NT2/D1 (cell line): ENCODE measurements at regions not wholly inside any gene's neighbourhood (a gene's known extent, or its start where the extent isn't known, plus 50 kb on each side); places are given as distances from the start of the nearest gene placed in this dataset.

ENCODE experiments used
- DNase-seq: peaks from one replicate; pipeline ENCODE4 v3.0.0-alpha.2; 2011; ENCODE audit warnings: low read depth, low spot score
- H3K27me3 ChIP-seq: 2 replicates; pipeline ENCODE4 v1.6.0; 2011; ENCODE audit warnings: mild to moderate bottlenecking; ENCODE audit not compliant: insufficient read length, insufficient read depth
- H3K36me3 ChIP-seq: 2 replicates; pipeline ENCODE4 v1.6.1; 2011; ENCODE audit warnings: mild to moderate bottlenecking, low read length, mixed read lengths; ENCODE audit not compliant: insufficient read depth, insufficient read length
- H3K4me1 ChIP-seq: 2 replicates; pipeline ENCODE4 v1.5.1; 2011; ENCODE audit not compliant: insufficient read depth, insufficient read length
- H3K4me3 ChIP-seq: 2 replicates; pipeline ENCODE4 v1.5.1; 2011; ENCODE audit warnings: low read depth; ENCODE audit not compliant: insufficient read length
- H3K9ac ChIP-seq: 2 replicates; pipeline ENCODE4 v1.6.0; 2011; ENCODE audit warnings: low read depth; ENCODE audit not compliant: insufficient read length
- H3K9me3 ChIP-seq: 2 replicates; pipeline ENCODE4 v1.5.1; 2011; ENCODE audit warnings: mild to moderate bottlenecking, low read length; ENCODE audit not compliant: insufficient read depth
- SUZ12 ChIP-seq: IDR thresholded peaks from 2 replicates; pipeline ENCODE4 v1.6.1; 2011; ENCODE audit not compliant: insufficient read length, insufficient read depth; ENCODE audit errors: extremely low read depth
- YY1 ChIP-seq: IDR thresholded peaks from 2 replicates; pipeline ENCODE4 v1.6.1; 2011; ENCODE audit not compliant: insufficient read length, insufficient read depth
- ZNF274 ChIP-seq: IDR thresholded peaks from 2 replicates; pipeline ENCODE4 v1.6.1; 2011; ENCODE audit warnings: mild to moderate bottlenecking, low read depth, low read length

DNA sequence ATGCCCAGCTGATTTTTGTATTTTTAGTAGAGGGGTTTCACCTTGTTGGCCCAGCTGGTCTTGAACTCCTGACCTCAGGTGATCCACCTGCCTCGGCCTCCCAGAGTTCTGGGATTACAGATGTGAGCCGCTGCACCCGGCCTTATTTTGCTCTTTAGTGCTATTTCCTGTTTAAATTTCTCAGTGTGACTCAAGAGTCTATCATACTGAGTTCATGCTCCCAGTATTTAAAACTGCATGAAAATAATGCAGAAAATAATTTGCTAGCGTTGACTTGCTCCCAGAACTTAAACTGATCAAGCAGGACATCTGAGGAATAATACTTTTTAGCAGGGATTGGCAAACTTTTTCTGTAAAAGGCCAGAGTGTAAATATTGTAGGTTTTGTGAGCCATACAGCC, 86.4 kb upstream of the C1orf21 start:
- H3K9me3 ChIP-seq = 0 out of 2 replicates have a peak, but pooled peaks cover 4% of the 10 kb centered on the region
- no peak overlapping the region for H3K4me3 ChIP-seq
- DNase-seq = no peak
- no peaks in the 10 kb centered on the region for H3K36me3 ChIP-seq
- H3K27me3 ChIP-seq = no peaks in the 10 kb centered on the region
- TF ChIP-seq ZNF274 (no peak), YY1 (no peak), SUZ12 (no peak)
- H3K4me1 ChIP-seq = no peaks in the 10 kb centered on the region
- H3K9ac ChIP-seq = no peak overlapping the region

- no peak overlapping the region for H3K4me3 ChIP-seq
- no peaks in the 10 kb centered on the region for H3K36me3 ChIP-seq
- TF ChIP-seq ZNF274 (no peak), YY1 (no peak), SUZ12 (no peak)
- no peak for DNase-seq
- no peaks in the 10 kb centered on the region for H3K4me1 ChIP-seq
- H3K9me3 ChIP-seq = 0 out of 2 replicates have a peak, but pooled peaks cover 4% of the 10 kb centered on the region
- no peaks in the 10 kb centered on the region for H3K27me3 ChIP-seq
- no peak overlapping the region for H3K9ac ChIP-seq
Measured at GRCh38 chr1:184301227-184301626, 85.6 kb upstream of the C1orf21 start.

DNA sequence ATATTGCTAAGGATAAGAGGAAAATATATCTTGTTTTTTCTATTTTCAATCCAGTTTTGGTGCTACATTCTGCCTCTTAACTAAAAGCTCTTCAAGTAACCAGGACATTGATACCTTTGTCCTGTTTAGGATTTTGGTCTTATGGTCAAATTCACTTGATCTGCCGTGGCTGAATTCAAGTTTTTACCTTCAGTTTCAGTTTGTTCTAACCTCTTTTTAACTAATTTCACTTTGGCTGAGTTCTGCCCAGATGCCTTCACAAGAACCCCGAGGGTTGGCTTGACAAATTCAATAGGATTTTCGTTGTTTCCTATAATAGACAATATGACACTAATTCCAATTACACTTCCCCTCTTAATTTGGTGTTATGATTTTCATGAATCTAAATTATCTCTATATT, 84.5 kb upstream of the C1orf21 start:
- H3K9ac ChIP-seq = no peak overlapping the region
- no peaks in the 10 kb centered on the region for H3K36me3 ChIP-seq
- no peak for TF ChIP-seq ZNF274
- TF ChIP-seq YY1 = no peak
- no peak for TF ChIP-seq SUZ12
- no peak for DNase-seq
- no peak overlapping the region for H3K4me3 ChIP-seq
- 0 out of 2 replicates have a peak, but pooled peaks cover 4% of the 10 kb centered on the region for H3K9me3 ChIP-seq
- H3K27me3 ChIP-seq = no peaks in the 10 kb centered on the region
- H3K4me1 ChIP-seq = no peaks in the 10 kb centered on the region

- TF ChIP-seq YY1 (no peak), SUZ12 (no peak), ZNF274 (no peak)
- H3K36me3 ChIP-seq = no peaks in the 10 kb centered on the region
- H3K4me3 ChIP-seq = no peak overlapping the region
- H3K9me3 ChIP-seq = no peaks in the 10 kb centered on the region
- no peak for DNase-seq
- no peak overlapping the region for H3K9ac ChIP-seq
- H3K27me3 ChIP-seq = no peaks in the 10 kb centered on the region
- H3K4me1 ChIP-seq = no peaks in the 10 kb centered on the region
Measured at GRCh38 chr1:184310157-184310819, 76.5 kb upstream of the C1orf21 start.

- TF ChIP-seq ZNF274 (no peak), SUZ12 (no peak), YY1 (no peak)
- H3K36me3 ChIP-seq = no peaks in the 10 kb centered on the region
Measured at GRCh38 chr1:184311580-184311979, 75.2 kb upstream of the C1orf21 start.

GRCh38 chr1:184315254-184315653, 71.6 kb upstream of the C1orf21 start:
- no peak for TF ChIP-seq ZNF274
- TF ChIP-seq YY1 = no peak
- Histone ChIP-seq H3K9me3 (no peaks in the 10 kb centered on the region), H3K4me1 (no peaks in the 10 kb centered on the region), H3K36me3 (no peaks in the 10 kb centered on the region), H3K4me3 (no peak overlapping the region), H3K27me3 (no peaks in the 10 kb centered on the region), H3K9ac (no peak overlapping the region)
- no peak for DNase-seq

More at GRCh38 chr1:184311580-184311979, 75.2 kb upstream of the C1orf21 start:
- Histone ChIP-seq H3K9ac (no peak overlapping the region), H3K27me3 (no peaks in the 10 kb centered on the region), H3K4me1 (no peaks in the 10 kb centered on the region), H3K4me3 (no peak overlapping the region), H3K9me3 (no peaks in the 10 kb centered on the region)
- DNase-seq = no peak

- no peaks in the 10 kb centered on the region for H3K4me1 ChIP-seq
- TF ChIP-seq YY1 = no peak
- no peak for TF ChIP-seq SUZ12
- no peak for TF ChIP-seq ZNF274
- no peaks in the 10 kb centered on the region for H3K9me3 ChIP-seq
- no peak overlapping the region for H3K9ac ChIP-seq
- H3K27me3 ChIP-seq = no peaks in the 10 kb centered on the region
- no peak overlapping the region for H3K4me3 ChIP-seq
- H3K36me3 ChIP-seq = no peaks in the 10 kb centered on the region
- DNase-seq = no peak
Measured at GRCh38 chr1:184319879-184320278, 67.0 kb upstream of the C1orf21 start.

GRCh38 chr1:184322253-184322652, 64.6 kb upstream of the C1orf21 start:
- H3K4me3 ChIP-seq = no peak overlapping the region
- no peaks in the 10 kb centered on the region for H3K9me3 ChIP-seq
- no peaks in the 10 kb centered on the region for H3K4me1 ChIP-seq
- no peak overlapping the region for H3K9ac ChIP-seq
- H3K27me3 ChIP-seq = no peaks in the 10 kb centered on the region
- DNase-seq = peak; percentile 20
- H3K36me3 ChIP-seq = no peaks in the 10 kb centered on the region
- TF ChIP-seq ZNF274 = no peak
- no peak for TF ChIP-seq SUZ12
- no peak for TF ChIP-seq YY1
